HFF-Myc (cell line): ENCODE measurements at regions not wholly inside any gene's neighbourhood (a gene's known extent, or its start where the extent isn't known, plus 50 kb on each side); places are given as distances from the start of the nearest gene placed in this dataset.
"Not testable (repeated sequence)": the region's sequence is repeated elsewhere in the genome, so short reads cannot be mapped to it uniquely, and the experiment has no call there.

Experiments
- DNase-seq: peaks from one replicate; pipeline ENCODE4 v3.0.0-alpha.2; 2011; ENCODE audit warnings: low read depth; ENCODE audit errors: extremely low read depth
- H3K4me3 ChIP-seq: replicated peaks from 2 replicates; pipeline ENCODE4 v1.5.1; 2011; ENCODE audit warnings: low read depth, mild to moderate bottlenecking, control low read depth, low read length
- CTCF ChIP-seq: IDR thresholded peaks from 2 replicates; pipeline ENCODE4 v1.5.1; 2012; ENCODE audit warnings: mild to moderate bottlenecking, low read depth, low read length, control low read depth; ENCODE audit errors: missing control alignments

DNA sequence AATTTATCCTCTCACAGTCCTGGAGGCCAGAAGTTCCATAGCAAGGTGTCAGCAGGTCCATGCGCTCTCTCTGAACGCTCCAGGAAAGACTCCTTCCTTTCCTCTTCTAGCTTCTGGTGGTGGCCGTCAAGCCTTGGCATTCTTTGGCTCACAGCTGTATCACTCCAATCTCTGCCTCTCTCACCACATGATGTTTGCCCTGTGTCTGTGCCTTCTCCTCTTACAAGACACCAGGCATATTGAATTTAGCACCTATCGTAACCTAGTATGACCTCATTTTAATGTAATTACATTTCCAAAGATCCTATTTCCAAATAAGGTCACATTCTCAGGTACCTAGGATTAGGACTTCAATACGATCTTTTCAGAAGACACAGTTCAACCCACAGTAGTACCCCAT lies 428.5 kb downstream of the CD83 start:
- no peak for DNase-seq
- H3K4me3 ChIP-seq: no peak overlapping the region
- no peak for TF ChIP-seq CTCF

- TF ChIP-seq CTCF: no peak
- H3K4me3 ChIP-seq: no peak overlapping the region
- DNase-seq: no peak
These were observed 429.9 kb downstream of the CD83 start for GRCh38 chr6:14547284-14547998.

DNA sequence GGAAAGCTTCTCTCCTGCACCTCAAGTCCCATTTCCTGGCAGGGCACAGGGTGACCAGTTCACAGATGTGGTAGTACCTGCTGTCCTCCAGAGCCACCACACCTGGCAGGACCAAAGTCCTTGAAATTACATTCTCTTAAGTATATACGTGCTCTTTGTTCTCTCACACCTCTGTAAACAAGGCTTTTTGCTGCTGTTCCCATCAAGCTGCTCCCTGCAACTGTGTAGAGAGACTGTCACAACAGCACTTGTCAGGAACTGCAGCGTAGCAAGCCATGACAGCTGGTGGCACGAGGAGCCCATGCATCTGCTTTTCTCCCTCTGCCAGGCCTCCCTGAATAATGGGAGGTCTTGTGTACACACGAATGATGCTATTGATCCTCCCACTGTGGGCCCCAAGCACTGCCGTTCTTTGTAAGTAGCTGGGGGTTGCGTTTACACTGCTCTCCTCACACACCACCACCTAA lies 431.8 kb downstream of the CD83 start:
- no peak overlapping the region for H3K4me3 ChIP-seq
- no peak for DNase-seq
- TF ChIP-seq CTCF: no peak

DNA sequence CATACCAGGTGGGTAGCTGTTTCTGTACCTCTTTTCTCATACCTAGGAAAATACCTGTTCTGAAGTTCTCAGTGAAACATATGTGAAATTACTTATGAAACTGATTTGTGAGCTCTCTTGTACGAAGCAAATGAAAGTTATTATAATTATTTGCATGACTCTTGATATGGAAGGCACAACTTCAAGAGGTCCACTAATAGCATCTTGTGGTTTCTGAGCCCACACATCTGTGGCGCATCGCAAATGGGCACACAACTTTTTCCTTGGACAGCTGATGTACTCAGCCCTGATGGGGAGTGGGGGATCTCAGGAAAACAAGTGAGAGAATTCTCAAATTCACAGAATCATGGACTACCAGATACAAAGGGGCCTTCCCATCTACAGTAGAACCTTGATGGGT lies 432.3 kb downstream of the CD83 start:
- DNase-seq: no peak
- no peak for TF ChIP-seq CTCF
- H3K4me3 ChIP-seq: no peak overlapping the region

DNA sequence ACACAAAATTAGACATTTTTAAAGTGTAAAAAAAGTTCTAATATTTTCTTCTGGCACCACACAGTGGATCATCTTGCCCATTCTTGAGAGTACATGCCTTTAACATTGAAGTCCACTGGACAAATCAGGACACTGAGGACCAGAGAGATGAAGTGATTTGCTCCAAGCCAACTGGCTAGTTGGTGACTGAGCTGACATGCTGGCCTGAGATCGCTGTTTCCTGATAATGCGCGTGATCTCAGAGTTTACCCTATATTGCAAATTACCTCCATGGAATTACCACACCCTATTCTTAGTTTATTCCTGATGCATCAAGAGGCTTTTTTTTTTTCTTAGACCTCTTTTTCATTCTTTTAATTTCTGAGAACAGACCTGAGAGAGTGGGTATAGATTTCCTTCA lies 432.8 kb downstream of the CD83 start:
- DNase-seq: no peak
- no peak overlapping the region for H3K4me3 ChIP-seq
- no peak for TF ChIP-seq CTCF

DNA sequence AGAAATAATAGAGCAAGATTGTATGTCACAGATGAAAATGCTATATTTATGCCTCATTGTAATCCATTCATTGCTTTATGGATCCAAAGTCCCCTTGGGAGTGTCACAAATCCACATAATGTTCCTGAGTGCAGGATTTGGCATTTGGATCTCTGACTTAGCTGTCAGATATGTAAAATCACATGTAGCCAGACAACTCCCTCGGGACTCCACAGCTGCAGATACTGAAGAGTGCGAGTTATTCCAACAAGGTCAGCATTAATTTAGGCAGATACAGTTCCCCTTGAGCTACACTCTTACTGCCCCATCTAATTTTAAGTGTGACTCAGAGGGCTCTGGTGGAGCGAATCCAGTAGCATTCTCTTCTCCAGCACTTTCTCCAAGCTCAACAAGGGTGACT lies 433.2 kb downstream of the CD83 start:
- no peak for TF ChIP-seq CTCF
- H3K4me3 ChIP-seq: no peak overlapping the region
- DNase-seq: no peak

- DNase-seq, H3K4me3 ChIP-seq: not testable (repeated sequence)
These were observed 434.0 kb downstream of the CD83 start for GRCh38 chr6:14551601-14552000.
